GM18873 (cell line): ENCODE measurements at regions not wholly inside any gene's neighbourhood (a gene's known extent, or its start where the extent isn't known, plus 50 kb on each side); places are given as distances from the start of the nearest gene placed in this dataset.
"Not testable (repeated sequence)": the region's sequence is repeated elsewhere in the genome, so short reads cannot be mapped to it uniquely, and the experiment has no call there.

Experiments
- ATAC-seq: cut with Tn5 transposase; IDR thresholded peaks from one replicate; pipeline ENCODE4 v1.9.1; 2021; ENCODE audit warnings: mild to moderate bottlenecking, moderate library complexity, moderate number of reproducible peaks; ENCODE audit not compliant: unreplicated experiment, low FRiP score

DNA sequence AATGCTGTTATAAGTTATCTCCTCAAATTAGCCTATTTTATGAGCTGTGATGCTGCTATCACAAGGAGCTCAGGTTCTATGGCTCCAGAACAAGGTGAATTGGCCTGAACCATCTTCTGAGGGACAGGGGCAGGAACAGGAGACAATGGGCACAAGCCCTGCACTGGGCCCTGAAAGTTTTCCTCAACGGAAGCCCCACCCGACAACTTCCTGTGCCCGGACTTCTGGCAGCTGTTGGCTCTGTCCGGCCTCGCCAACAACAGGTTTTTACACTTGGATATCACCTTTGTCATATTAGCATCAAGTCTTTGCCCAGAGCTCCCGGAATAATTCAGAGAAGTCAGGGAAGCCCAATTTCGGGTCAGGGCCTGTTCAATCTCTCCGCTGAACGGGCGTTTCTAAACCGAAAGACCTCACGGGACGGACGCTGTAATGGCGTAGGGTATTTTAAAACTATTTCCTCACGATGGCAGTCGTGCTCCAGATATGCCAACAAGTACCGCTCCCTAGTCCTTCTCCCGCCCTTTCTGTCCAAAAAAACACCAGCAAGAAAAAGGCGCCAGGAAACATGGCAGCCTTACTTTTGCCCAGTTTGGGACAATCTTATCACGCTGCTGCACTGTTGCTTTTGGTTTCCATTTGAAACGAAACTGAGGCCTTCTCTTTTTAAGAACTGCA, 201.0 kb upstream of the STK26 start:
- peak; percentile 59 for ATAC-seq

DNA sequence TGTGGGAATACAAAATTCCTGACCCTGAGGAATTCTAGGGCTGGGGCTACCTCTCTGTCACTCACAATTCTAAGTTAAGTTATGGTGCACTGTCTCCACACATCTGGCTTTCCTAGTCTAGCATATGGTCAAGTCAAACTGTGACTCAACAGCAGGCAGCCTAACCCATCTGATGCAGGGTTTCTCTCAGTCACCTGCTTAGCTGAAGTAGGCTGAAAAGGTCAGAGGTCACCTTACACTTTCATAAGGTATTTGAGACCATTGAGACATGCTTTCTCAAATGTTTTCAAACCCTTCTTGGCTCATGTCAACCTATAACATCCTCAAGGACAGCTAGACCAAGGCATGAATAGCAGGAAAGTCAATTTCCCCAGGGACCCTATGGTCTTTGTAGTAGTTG, 196.5 kb upstream of the STK26 start:
- no peak for ATAC-seq

DNA sequence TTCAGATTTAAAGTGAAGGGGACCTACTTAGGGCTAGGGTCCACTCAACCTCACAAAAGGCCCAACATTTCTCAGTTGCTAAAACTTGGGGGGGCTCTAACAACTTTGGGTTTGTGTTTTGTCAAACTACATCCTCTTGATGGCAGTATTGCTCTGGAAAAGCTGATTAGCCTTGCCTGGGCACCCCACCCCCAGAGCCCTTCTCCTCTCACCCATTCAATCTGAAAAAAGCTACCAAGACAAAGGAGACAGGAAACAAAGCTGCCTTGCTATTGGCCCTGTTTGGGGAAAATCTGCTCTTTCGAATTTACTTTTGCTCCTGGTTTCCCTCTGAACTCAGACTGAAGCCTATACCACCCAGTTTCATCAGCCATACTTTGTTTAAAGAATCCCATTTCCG, 195.2 kb upstream of the STK26 start:
- peak; percentile 51 for ATAC-seq

DNA sequence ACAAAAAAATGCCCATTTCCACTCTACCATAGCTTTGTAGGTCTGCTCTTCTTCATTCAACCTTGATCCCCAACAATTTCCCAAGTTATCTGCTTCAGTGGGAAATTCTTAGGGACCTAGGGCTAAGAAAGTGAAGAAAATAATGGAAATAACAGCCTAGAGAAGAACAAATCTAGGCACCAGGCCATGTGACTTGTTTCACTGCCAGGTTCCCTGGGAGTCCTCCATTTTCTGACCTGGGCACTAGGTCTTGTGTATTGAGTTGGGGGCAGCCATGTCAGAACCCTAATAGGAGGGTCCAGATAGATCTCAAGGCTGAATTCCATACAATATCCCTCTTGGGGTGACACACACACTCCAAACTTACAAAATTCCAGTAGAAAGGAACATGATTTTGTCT, 194.6 kb upstream of the STK26 start:
- ATAC-seq, result no peak

DNA sequence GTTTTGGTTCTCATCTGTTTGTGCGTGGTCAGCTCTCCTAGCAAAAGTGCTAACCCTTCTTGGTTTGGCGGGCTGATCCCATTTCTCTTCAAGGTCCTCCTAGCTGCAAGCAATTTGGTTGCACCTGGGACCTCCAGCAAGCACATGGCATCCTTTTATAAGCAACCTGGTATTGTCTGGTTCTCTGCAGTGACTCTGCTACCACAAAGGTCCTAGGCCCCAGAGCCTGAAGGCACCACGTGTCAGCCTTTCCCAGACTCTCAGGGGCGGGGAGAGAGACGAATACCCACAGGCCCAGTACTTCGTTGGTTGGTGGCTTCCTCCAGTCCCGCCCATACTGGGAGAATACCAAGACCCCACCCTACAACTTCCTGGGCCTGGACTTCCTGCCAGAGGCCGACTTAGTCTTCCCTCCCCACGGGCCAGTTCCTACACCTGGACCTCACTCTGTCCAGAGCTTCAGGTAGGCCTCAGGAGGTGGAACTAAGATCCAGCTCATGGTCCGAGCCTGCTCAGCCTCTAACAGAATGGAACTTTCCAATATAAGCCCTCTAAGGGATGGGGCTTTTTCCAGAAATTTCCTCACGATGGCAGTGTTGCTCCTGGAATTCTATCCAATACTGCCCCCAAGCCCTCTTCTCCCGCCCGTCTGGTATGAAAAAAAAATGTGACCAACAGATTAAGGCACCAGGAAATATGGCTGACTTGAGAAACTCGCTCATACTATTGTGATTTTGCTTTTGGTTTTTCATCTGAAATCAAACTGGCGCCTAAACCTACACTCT, 192.5 kb upstream of the STK26 start:
- no peak for ATAC-seq

DNA sequence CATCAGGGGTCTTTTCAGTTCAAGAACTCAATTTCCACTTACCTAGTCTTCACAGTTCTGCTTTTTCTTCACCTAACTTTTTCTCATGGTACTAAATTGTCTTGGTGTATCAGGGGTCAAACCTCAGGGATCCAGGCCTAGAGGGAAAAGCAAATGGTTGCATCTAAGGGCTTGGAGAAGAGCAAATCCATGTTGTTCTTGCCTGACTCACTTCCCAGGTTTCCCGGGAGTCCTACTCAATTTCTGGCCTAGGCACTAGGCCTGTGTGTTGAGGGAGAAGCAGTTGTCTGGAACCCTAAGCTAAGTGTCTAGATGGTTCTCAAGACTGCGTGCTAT, 191.9 kb upstream of the STK26 start:
- no peak for ATAC-seq

DNA sequence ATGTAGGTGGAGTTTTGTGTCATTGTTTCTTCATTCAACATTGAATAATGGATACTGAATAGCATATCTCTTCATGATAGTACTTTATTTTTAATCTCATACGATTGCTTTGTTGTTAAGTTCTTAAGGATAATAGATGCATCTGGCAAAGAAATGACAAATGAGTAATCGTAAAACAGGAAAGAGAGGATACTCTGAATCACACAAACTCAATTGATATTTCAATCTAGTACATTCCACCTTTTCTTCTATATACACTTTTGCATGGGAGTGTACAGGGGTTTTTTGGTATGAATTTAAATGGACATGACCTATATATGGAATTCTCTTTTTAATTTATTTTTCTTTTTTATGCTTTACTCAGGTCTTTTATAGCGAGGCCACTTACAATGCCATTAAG, 186.9 kb upstream of the STK26 start:
- no peak for ATAC-seq

DNA sequence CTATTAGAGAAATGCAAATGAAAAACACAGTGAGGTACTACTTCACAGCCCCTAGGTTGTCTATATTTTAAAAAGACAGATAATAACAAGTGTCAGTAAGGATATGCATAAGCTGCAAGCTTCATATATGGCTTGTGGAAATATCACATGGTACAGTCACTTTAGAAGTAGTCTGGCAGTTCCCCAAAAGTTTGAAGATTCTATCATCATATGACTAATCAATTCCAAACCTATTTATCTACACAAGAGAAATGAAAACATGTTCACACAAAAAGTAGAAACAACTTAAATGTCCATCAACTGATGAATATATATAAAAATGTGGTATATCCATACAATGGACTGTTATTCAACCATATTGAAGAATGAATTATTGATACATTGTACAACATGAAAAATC, 185.8 kb upstream of the STK26 start:
- ATAC-seq, result no peak

DNA sequence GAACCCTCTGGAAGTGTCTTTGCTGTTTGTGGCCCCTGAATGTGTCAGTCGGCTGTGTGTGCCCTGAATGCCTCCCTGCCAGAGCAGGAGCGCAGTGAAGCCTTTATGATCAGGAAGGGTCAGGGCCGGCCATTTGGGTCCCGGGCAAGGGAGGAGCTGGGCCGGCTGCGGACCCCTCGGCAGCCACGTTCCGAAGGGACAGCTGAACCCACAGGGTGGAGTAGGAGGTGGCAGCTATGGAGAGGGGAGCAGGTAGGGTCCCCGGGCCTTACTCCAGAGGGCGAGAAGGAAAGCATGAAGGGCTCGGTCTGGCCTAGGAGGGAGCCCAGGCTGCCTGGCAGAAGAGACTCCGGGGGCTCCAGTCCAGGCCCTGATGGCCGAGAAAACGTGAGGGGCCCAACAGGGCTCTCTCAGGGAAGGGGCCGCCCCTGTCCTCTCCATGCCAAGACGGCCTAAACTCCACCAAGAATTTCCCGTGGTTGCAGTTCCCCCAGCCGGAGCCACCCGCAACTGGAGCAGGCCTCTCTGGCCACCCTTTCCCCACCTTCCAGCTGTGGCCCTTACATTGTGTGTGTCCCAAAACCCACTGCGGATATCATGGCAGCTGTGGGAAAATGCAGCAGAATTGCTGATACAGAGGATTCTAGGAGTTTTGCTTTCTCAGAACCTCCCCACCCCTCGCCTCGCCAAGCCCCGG, 182.2 kb upstream of the STK26 start:
- peak; percentile 8 for ATAC-seq

DNA sequence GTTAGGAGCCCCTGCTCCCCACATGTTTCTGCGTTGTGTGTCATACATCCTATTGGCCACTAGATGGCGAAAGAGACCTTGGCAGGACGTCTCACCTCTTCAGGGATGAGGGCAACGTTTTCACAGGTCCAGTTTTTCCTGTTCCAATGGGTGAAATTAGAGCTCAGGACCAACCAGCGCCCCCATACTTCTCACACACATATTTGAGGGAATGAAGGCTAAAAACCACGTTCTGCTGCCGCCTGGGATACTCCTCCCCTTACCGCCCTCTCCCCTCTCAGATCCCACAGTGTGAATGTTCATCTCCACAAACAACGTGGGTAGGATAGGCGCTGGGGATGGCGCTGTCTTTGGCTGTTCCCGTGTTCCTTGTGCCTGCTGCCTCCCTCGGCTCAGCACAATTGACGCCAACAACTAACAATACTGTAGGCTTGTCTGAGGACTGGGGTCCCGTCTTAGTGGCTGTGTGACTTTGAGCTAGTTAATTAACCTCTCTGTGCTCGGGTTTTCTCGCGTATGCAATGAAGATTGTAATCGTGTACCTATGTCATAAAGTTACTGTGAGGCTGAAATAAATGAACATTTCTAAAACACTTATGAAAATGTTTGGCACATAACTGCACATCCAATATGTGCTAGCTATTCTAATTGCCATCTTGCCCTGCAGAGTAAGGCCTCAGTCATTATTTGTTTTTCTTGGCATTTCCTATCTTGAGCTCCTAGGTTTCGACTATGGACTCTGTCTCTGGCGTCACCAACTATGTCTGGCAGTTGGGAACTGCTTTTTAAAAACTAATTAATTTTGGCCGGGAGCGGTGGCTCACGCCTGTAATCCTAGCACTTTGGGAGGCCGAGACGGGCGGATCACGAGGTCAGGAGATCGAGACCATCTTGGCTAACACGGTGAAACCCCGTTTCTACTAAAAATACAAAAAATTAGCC, 181.3 kb upstream of the STK26 start:
- peak; percentile 71 for ATAC-seq

DNA sequence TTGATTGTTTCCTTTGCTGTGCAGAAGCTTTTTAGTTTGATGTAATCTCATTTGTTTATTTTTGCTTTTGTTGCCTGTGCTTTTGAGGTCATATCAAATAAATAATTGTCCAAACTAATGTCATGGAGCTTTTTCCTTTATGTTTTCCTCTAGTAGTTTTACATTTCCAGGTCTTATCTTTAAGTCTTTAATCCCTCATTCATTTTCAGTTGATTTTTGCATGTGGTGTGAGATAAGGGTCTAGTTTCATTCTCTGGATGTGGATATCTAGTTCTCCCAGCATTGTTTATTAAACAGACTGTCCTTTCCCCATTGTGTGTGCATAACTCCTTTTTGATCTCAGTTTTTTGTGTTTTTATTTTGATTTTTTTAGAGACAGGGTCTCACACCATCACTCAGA, 179.1 kb upstream of the STK26 start:
- no peak for ATAC-seq

DNA sequence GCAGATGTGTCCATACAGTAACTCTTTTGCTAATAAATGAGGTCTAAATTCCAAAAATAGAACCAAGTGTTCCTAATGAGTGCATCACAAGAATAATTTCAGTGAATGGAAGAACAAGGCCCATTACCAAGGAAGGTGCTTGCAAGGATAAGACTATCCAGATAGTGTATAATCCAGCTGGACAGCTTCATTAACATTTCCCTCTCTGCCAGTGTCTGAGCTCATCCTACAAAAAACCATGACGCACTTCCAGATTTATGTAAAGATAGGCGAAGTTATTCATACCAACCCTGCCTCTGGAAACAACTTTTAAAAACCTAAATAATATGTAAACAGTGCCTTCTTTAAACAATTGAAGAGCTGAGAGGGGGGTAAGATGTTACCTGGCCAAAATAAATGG, 177.9 kb upstream of the STK26 start:
- ATAC-seq, result no peak

DNA sequence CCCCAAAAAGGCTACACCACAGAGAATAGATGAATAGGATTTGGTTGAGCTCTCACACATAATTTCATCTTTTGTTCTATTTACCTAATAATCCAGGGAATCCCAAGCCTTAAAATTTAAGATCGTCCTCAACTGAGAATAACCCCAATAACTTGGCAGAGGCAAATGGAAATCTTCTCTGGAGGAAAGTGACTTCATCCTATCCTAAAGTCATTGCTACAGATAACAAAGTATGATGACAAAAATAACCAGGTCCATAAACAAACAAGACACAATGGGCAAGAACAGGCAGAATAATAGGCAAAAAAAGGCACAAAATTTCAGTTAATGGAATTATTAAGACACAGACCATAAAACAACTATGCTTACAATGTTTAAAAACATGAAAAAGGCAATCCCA, 177.3 kb upstream of the STK26 start:
- no peak for ATAC-seq

DNA sequence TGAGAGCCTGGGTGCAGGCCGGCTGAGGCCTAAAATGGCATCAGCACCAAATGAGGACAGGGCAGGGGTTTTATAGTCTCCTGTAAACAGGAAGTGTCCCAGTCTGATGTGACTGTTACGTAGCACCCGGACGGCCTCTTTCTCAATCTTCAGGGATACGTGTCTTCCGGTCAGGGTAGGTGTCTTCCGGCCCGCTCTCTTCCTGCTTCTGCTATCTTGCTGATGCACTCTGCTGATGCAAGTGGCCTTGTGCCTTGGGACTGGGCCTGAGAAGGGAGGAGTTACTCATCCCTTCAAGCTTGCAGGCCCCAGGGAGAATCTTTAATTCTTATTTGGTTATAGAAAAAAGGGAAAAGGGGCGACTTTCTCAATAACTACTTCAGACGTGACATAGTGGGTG, 172.1 kb upstream of the STK26 start:
- ATAC-seq, result not testable (repeated sequence)

DNA sequence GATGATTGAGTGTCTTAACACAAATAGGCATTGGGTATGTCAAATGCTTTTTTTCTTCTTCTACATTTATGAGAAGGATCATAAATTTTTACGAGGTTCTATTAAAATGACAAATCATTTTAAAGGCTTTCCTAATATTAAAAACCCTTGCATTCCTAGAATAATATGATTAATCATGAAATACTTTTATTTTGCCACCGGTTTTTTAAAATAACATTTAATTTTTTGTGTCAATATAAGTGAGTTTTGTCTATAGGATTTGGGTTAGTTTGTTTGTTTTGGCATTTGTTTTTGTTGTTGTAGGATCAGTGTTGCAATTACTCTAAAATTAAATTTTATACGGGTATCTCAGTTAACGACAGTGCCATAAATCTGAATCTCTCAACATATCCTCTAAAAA, 169.7 kb upstream of the STK26 start:
- ATAC-seq, result no peak

DNA sequence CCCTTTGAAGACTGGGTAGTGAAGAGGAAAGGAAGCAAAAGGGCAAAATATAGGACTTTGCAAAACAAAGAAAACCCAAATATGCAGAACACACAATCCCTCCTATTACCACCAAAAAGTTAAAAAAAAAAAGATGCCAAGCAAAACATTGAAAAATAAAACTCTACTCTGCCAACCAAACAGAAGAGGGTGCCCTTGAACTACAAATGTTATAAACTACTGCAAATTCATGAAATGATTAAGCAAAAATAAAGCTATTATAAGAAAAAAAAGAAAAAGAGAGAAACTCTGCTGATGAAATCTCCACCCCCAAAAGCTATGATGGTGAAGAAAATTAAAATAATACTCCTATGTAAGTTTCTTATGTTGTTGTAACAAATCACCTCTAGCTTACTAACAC, 168.5 kb upstream of the STK26 start:
- no peak for ATAC-seq

DNA sequence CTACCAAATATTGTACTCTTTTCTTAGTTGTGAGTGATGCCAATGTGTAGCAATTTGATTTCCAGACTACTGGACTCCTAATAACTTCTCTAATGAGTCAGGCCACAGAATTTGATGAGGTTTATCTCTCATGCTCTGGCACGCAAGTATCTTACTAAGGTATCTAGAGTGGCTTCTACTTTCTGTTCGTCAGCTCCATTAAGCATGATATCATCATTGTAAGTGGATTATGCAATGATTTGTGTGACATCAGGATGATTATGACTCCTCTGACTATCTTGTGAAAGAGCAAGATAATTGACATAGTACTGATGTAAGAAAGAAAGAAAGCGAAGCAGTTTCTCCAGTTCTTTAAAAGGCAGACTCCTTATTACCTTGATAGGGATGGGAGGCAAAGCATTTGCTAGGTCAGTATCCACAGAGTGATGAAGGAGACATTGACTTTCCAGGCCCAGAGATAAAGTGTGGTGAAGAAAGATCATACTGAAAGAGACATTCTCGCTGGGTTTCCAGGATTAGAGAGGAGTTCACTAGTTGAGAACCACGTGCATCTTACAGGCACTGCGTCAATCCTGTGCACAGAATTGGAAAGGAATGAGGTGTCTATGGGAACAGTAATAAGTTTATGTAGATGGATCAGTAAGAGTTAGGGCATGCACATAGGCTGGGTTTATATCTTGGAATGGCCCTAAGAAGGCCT, 161.9 kb upstream of the STK26 start:
- ATAC-seq, result no peak

DNA sequence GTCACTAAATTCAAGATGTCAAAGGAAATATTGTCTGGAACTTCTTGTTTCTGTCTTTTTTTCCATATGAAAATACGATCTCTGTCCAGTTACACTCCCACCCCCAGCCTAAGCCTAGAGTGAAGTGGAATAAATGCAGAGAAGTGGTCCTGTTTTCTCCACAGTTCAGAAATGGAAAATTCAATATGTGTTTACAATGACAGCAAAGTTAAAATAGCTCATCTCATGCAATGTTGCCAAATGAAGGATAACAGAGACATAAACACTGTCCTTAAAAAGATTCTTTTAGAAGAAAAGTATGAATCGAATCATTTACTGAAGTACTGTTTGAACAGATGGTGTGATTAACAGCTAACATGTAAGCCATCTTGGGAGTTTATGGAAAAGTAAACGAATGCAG, 160.8 kb upstream of the STK26 start:
- ATAC-seq, result no peak

DNA sequence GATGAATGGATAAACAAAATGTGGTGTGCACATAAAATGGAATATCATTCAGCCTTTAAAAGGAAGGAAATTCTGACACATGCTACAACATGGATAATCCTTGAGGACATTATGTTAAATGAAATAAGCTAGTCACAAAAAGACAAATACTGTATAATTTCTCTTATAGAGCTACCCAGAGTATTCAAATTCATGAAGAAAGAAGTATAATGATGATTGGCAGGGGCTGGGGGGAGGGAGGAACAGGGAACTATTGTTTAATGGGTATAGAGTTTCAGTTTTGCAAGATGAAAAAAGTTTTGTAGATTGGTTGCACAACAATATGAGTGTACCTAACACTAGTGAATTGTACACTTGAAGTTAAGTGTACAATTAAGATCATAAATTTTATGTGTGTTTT, 153.9 kb upstream of the STK26 start:
- ATAC-seq, result no peak

DNA sequence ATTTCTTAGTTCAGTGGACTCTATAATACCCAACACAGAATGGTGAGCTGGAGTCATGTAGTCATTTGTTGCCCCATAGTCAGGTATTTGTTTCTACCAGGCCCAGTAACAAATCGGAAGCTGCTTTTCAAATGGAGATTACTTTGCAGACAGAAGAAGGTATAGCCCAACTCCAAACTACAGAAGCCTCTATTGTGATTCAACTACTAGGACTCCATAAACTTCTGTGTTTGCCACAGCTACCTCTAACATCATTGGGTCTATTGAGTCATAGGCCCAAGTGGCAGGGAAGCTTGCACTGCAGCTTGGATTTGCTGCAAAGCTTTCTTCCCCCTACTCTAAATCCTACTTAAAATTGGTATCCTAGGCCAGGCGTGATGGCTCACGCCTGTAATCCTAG, 148.8 kb upstream of the STK26 start:
- no peak for ATAC-seq
